GM12891 (cell line): ENCODE measurements at regions not wholly inside any gene's neighbourhood (a gene's known extent, or its start where the extent isn't known, plus 50 kb on each side); places are given as distances from the start of the nearest gene placed in this dataset.

Experiments used
- DNase-seq: peaks from one replicate; pipeline ENCODE4 v3.0.0; 2011; ENCODE audit warnings: low spot score; ENCODE audit not compliant: insufficient read length
- FAIRE-seq: peaks from 2 replicates; lab custom pipeline; 2011; peaks lifted over from hg19 to GRCh38; lab: Jason Lieb, UNC
- PAX5 ChIP-seq: IDR thresholded peaks from 2 replicates; pipeline ENCODE4 v1.6.1; 2011; ENCODE audit warnings: low read length, moderate library complexity, mild to moderate bottlenecking; ENCODE audit not compliant: insufficient read depth, severe bottlenecking
- POLR2A ChIP-seq: IDR thresholded peaks from 2 replicates; pipeline ENCODE4 v1.6.1; 2011; ENCODE audit warnings: low read depth, low read length, control low read depth
- POLR2AphosphoS5 ChIP-seq: IDR thresholded peaks from 2 replicates; pipeline ENCODE4 v1.6.1; 2011; ENCODE audit warnings: low read depth, low read length, control low read depth
- POU2F2 ChIP-seq: IDR thresholded peaks from 2 replicates; pipeline ENCODE4 v1.6.1; 2011; ENCODE audit warnings: low read depth, mild to moderate bottlenecking, control low read depth, low read length, moderate library complexity
- SPI1 ChIP-seq: IDR thresholded peaks from 2 replicates; pipeline ENCODE4 v1.6.1; 2011; ENCODE audit warnings: low read depth, low read length, control low read depth
- TAF1 ChIP-seq: IDR thresholded peaks from 2 replicates; pipeline ENCODE4 v1.6.1; 2011; ENCODE audit warnings: low read depth, low read length, control low read depth

DNA sequence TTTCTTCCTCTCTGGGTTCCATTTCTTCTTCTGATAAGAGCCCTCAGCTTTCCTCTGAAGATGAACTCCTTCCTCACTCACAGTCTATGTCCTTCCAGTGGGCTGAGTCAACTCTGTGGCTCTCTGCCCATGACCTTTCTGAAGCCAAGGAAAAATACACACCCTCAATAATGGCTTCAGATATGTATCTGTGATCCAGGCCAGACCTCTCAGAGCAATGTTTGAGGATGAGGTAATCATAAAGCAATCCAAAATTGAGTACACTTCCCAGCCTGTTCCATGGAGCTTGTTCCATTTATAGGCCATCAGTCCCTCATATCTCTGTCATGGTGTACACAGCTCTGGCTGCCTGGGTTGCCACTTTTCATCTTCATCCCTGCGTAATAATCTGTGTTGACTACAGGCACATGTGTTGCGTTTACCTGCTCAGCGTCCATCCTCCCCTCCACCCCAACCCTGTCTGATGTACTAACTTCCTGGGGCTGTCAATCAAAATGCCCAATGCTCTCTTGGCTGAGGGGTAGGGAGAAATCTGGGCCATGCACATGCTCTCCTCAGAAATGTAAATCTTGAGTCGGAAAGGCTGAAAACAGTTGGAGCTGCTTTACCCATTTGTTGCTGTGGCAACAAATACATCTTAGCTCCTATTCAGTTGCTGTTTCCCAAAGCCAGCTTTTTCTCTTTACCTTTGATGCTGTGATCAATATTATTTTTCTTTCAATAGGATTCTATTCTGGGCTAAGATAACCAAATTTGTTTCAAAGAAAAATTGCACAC lies 377.8 kb upstream of the TMEM132C start:
- DNase-seq, result no peak
- no peak for FAIRE-seq
- TF ChIP-seq PAX5 (no peak), TAF1 (no peak), POLR2AphosphoS5 (no peak), POU2F2 (no peak)

- DNase-seq (no peak), FAIRE-seq (no peak)
- TF ChIP-seq POU2F2, result no peak
- TF ChIP-seq POLR2AphosphoS5, result no peak
Observed at GRCh38 chr12:127893895-127894609, 372.9 kb upstream of the TMEM132C start.

DNA sequence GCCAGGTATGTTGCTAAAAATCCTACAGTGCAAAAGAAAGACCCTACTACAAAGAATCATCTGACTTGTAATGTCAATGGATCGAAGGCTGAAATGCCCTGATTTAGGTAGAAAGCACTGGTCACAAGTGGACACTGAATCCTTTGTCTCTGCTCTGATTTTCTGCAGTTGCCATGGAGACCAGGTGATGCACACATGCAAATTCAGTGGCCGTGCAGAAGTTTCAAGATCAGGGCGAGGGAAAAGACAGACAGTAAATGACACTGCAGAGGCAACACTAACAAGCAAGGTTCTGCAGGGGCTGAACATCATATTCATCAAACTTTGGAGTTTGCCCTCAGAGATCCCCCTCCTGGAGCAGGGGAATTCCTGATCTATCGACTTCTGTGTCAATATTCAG lies 370.3 kb upstream of the TMEM132C start:
- DNase-seq, result no peak
- no peak for FAIRE-seq
- TF ChIP-seq POLR2A, result no peak

- no peak for FAIRE-seq
- TF ChIP-seq POU2F2 (no peak), SPI1 (no peak)
- no peak for DNase-seq
Observed at GRCh38 chr12:127898616-127899015, 368.4 kb upstream of the TMEM132C start.

DNA sequence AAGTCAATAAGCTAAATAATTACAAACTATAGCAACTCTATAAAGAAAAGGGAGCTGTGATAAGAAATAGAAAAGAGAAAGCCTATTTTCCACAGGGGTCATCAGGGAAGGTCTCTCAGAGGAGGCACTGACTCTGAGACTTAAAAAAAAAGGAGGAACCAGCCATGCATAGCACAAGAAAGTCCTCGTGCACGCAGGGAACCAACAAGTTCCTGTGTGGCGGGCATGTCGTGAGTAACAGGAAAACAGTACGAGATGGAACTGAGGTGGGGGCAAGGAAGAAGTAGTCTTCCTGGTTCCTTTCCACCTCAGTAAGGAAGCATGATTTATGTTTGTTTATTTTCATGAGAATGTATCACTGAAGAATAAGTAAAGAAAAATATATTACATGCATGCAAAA lies 367.0 kb upstream of the TMEM132C start:
- FAIRE-seq, result no peak
- TF ChIP-seq TAF1 (no peak), POLR2A (no peak), POLR2AphosphoS5 (no peak), POU2F2 (no peak)

DNA sequence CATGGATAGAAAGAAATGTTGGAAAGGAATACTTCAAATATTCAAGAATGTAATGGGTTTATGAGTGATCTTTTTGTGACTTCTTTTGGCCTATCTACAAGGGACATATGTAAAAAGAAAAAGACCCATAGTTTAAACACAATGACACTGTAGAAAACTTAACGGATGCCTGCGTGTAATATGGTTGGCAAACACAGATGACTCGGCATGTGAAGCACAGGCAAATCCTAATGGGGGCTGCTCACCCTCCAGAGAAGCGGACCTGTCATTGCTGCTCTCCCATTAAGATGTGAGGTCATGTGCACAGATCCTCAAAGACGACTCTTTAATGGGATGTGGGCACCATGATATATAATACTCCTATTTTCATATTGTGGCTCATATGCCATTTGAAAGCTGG lies 366.6 kb upstream of the TMEM132C start:
- TF ChIP-seq TAF1, result no peak
- TF ChIP-seq POU2F2, result no peak
- TF ChIP-seq PAX5, result no peak
- TF ChIP-seq POLR2AphosphoS5, result no peak
- no peak for TF ChIP-seq POLR2A
- no peak for TF ChIP-seq SPI1
- DNase-seq, result no peak
- no peak for FAIRE-seq

More for the DNA sequence above, 367.0 kb upstream of the TMEM132C start:
- DNase-seq, result no peak

GRCh38 chr12:127903146-127903545 lies 363.8 kb upstream of the TMEM132C start:
- FAIRE-seq (no peak), DNase-seq (no peak)
- TF ChIP-seq POLR2A (no peak), SPI1 (no peak), POLR2AphosphoS5 (no peak), TAF1 (no peak), POU2F2 (no peak), PAX5 (no peak)

- FAIRE-seq (no peak), DNase-seq (no peak)
- no peak for TF ChIP-seq SPI1
Observed at GRCh38 chr12:127909041-127909440, 357.9 kb upstream of the TMEM132C start.

- FAIRE-seq (no peak), DNase-seq (no peak)
- no peak for TF ChIP-seq POLR2AphosphoS5
- TF ChIP-seq PAX5, result no peak
- no peak for TF ChIP-seq POU2F2
- TF ChIP-seq TAF1, result no peak
- no peak for TF ChIP-seq SPI1
- no peak for TF ChIP-seq POLR2A
Observed at GRCh38 chr12:127911291-127911690, 355.7 kb upstream of the TMEM132C start.

GRCh38 chr12:127912035-127912665 lies 354.8 kb upstream of the TMEM132C start:
- FAIRE-seq (no peak), DNase-seq (no peak)
- TF ChIP-seq PAX5 (no peak), TAF1 (no peak), POLR2A (no peak)
